AG04449 (cell line): ENCODE measurements at regions not wholly inside any gene's neighbourhood (a gene's known extent, or its start where the extent isn't known, plus 50 kb on each side); places are given as distances from the start of the nearest gene placed in this dataset.
A peak's percentile ranks its signal among the peaks of the same experiment; 100 is the strongest.

Source experiments
- CTCF ChIA-PET: fragments of 350-600 bp; formaldehyde crosslinking; extraction: SDS; loops from one replicate; lab custom pipeline; 2021; ENCODE audit warnings: antibody characterized with exemption; lab: Yijun Ruan, JAX
- POLR2A ChIA-PET: fragments of 400-600, 350-600 bp; formaldehyde crosslinking; extraction: SDS; loops from one replicate; lab custom pipeline; 2020; ENCODE audit warnings: antibody characterized with exemption, inconsistent platforms; lab: Yijun Ruan, JAX
- DNase-seq: peaks from one replicate; pipeline ENCODE4 v3.0.0-alpha.2; 2010; ENCODE audit warnings: low read depth, low spot score
- H3K4me3 ChIP-seq: 2 replicates; pipeline ENCODE4 v1.5.1; 2011; ENCODE audit warnings: low read depth, mild to moderate bottlenecking, control low read depth, low read length
- CTCF ChIP-seq: IDR thresholded peaks from one replicate; pipeline ENCODE4 v1.5.1; 2011; ENCODE audit warnings: mild to moderate bottlenecking, moderate library complexity, low read length, control low read depth, inconsistent platforms; ENCODE audit not compliant: insufficient read depth; ENCODE audit errors: missing control alignments

GRCh38 chr2:220228310-220229006, 601.0 kb downstream of the SLC4A3 start:
- ChIA-PET CTCF (no interaction called here), POLR2A (interaction anchor here (1.0 kb wide), 1 partner anchor 40 kb away, joined by 3 read pairs; no protein-coding TSS in a partner anchor)
- H3K4me3 ChIP-seq = peak overlapping the region; percentile 44
- TF ChIP-seq CTCF = no peak
- peak; percentile 92 for DNase-seq

GRCh38 chr2:220240641-220241040, 613.2 kb downstream of the SLC4A3 start:
- ChIA-PET CTCF (interaction anchor here (1.3 to 1.7 kb wide), 2 partner anchors 136 to 504 kb away, joined by 3 to 4 read pairs; no protein-coding TSS in a partner anchor), POLR2A (no interaction called here)
- TF ChIP-seq CTCF = no peak
- DNase-seq = no peak
- H3K4me3 ChIP-seq = no peak overlapping the region

GRCh38 chr2:220241423-220241822, 614.0 kb downstream of the SLC4A3 start:
- CTCF ChIA-PET = interaction anchor here (1.7 kb wide), 1 partner anchor 137 kb away, joined by 4 read pairs; no protein-coding TSS in a partner anchor
- POLR2A ChIA-PET = no interaction called here
- H3K4me3 ChIP-seq = no peak overlapping the region
- DNase-seq = no peak
- TF ChIP-seq CTCF = no peak

GRCh38 chr2:220243571-220243970, 616.1 kb downstream of the SLC4A3 start:
- ChIA-PET POLR2A (no interaction called here), CTCF (no interaction called here)
- DNase-seq = no peak
- no peak overlapping the region for H3K4me3 ChIP-seq
- TF ChIP-seq CTCF = no peak

- DNase-seq = no peak
- ChIA-PET POLR2A (no interaction called here), CTCF (no interaction called here)
- H3K4me3 ChIP-seq = no peak overlapping the region
- TF ChIP-seq CTCF = no peak
Observed at GRCh38 chr2:220246386-220246785, 619.0 kb downstream of the SLC4A3 start.

- H3K4me3 ChIP-seq = no peak overlapping the region
- ChIA-PET POLR2A (no interaction called here), CTCF (no interaction called here)
- TF ChIP-seq CTCF = no peak
- DNase-seq = no peak
Observed at GRCh38 chr2:220247588-220248350, 620.3 kb downstream of the SLC4A3 start.
